GM12878 (cell line): ENCODE measurements at regions not wholly inside any gene's neighbourhood (a gene's known extent, or its start where the extent isn't known, plus 50 kb on each side); places are given as distances from the start of the nearest gene placed in this dataset.

Experiments
- ATAC-seq: fragments of 200-7000 bp; cut with Tn5 transposase; 3 replicates; pipeline ENCODE4 v1.9.1; 2020; ENCODE audit warnings: mild to moderate bottlenecking, moderate library complexity
- BruUV-seq: library from RNA; stranded (reverse); fragments of 400-500 nt; replicated peaks from 2 replicates; lab custom pipeline; 2021; lab: Mats Ljungman, UMichigan
- CTCF ChIA-PET: fragments of 300-600 bp; sonication (Branson Sonifier 250); formaldehyde crosslinking; extraction: SDS; loops from one replicate; lab custom pipeline; 2021; ENCODE audit warnings: inconsistent platforms; lab: Yijun Ruan, JAX
- POLR2A ChIA-PET: fragments of 350-600 bp; formaldehyde crosslinking; extraction: SDS; loops from one replicate; lab custom pipeline; 2021; ENCODE audit warnings: inconsistent platforms; lab: Charles Lee
- RAD21 ChIA-PET: fragments of 300-600 bp; sonication (Branson Sonifier 250); formaldehyde crosslinking; loops from one replicate; lab custom pipeline; 2023; ENCODE audit warnings: antibody characterized with exemption; ENCODE audit not compliant: unreplicated experiment; lab: Charles Lee
- SMC1A ChIA-PET: fragments of 300-600 bp; sonication (Branson Sonifier 250); formaldehyde crosslinking; loops from one replicate; lab custom pipeline; 2023; ENCODE audit not compliant: unreplicated experiment, uncharacterized antibody; lab: Charles Lee
- DNase-seq: peaks from one replicate; pipeline ENCODE4 v3.0.0-alpha.2; 2011; ENCODE audit warnings: low read depth, low spot score
- FAIRE-seq: peaks from 3 replicates; lab custom pipeline; 2011; peaks lifted over from hg19 to GRCh38; lab: Jason Lieb, UNC
- H2AFZ ChIP-seq: 2 replicates; pipeline ENCODE4 v1.6.0; 2011; ENCODE audit warnings: low read depth, low read length, control low read depth; ENCODE audit not compliant: control insufficient read depth
- H3K27ac ChIP-seq: 2 replicates; pipeline ENCODE4 v1.5.1; 2011; ENCODE audit warnings: control low read depth; ENCODE audit not compliant: control insufficient read depth, insufficient read depth
- H3K27me3 ChIP-seq, 2 experiments: replicated peaks in 1 of 2; 2 replicates each; pipeline versions ENCODE4 v1.6.0 to v1.6.1; 2011; ENCODE audit warnings: low read length in 1 of 2; ENCODE audit not compliant: control insufficient read depth in 2 of 2, insufficient read depth in 2 of 2
- H3K36me3 ChIP-seq, 2 experiments: 2 replicates each; pipeline ENCODE4 v1.5.1; 2011; ENCODE audit warnings: low read length in 1 of 2; ENCODE audit not compliant: control insufficient read depth in 2 of 2, insufficient read depth in 2 of 2
- H3K4me1 ChIP-seq: 2 replicates; pipeline ENCODE4 v1.6.1; 2011; ENCODE audit warnings: mild to moderate bottlenecking, low read length, moderate library complexity, mixed read lengths; ENCODE audit not compliant: control insufficient read depth, insufficient read depth
- H3K4me2 ChIP-seq: 2 replicates; pipeline ENCODE4 v1.6.0; 2011; ENCODE audit warnings: control low read depth; ENCODE audit not compliant: control insufficient read depth, insufficient read depth
- H3K4me3 ChIP-seq: fragments of 200-600 bp; sonication (generic); 2 replicates; pipeline ENCODE4 v1.5.1; 2016
- H3K79me2 ChIP-seq: 2 replicates; pipeline ENCODE4 v1.6.0; 2011; ENCODE audit warnings: low read length; ENCODE audit not compliant: control insufficient read depth, insufficient read depth
- H3K9ac ChIP-seq: 2 replicates; pipeline ENCODE4 v1.8.0; 2011; ENCODE audit warnings: low read length, control low read depth, mixed read lengths; ENCODE audit not compliant: control insufficient read depth, insufficient read depth
- H3K9me3 ChIP-seq: replicated peaks from 3 replicates; pipeline ENCODE4 v1.5.1; 2011; ENCODE audit warnings: mild to moderate bottlenecking, low read length; ENCODE audit not compliant: control insufficient read depth, insufficient read depth
- H4K20me1 ChIP-seq: 2 replicates; pipeline ENCODE4 v1.6.0; 2011; ENCODE audit not compliant: control insufficient read depth, insufficient read depth
- ELK1 ChIP-seq: IDR thresholded peaks from 2 replicates; pipeline ENCODE4 v1.6.1; 2012; ENCODE audit warnings: low read depth, low read length, improper control_type of control experiment
- ESRRA ChIP-seq: IDR thresholded peaks from 2 replicates; pipeline ENCODE4 v1.6.1; 2012; ENCODE audit warnings: mild to moderate bottlenecking, low read length, improper control_type of control experiment
- ETV6 ChIP-seq, 2 experiments: fragments of 450-650 bp in 1 of 2; IDR thresholded peaks in 1 of 2; conservative IDR thresholded peaks in 1 of 2; 2 replicates each; pipeline ENCODE4 v1.6.1; 2014; ENCODE audit warnings: antibody characterized with exemption in 1 of 2, borderline replicate concordance in 1 of 2, low read depth in 1 of 2, mild to moderate bottlenecking in 1 of 2, moderate library complexity in 1 of 2
- IKZF2 ChIP-seq, 2 experiments: fragments of 450-650 bp; IDR thresholded peaks; 2 replicates each; pipeline ENCODE4 v1.6.1; 2017; ENCODE audit warnings: mild to moderate bottlenecking in 2 of 2, moderate library complexity in 2 of 2
- JUND ChIP-seq: IDR thresholded peaks from 2 replicates; pipeline ENCODE4 v1.6.1; 2012; ENCODE audit warnings: low read depth, mild to moderate bottlenecking, low read length, improper control_type of control experiment, moderate library complexity
- KLF5 ChIP-seq: fragments of 450-650 bp; IDR thresholded peaks from 2 replicates; pipeline ENCODE4 v1.6.1; 2014; ENCODE audit warnings: mild to moderate bottlenecking; ENCODE audit not compliant: partially characterized antibody
- MAX ChIP-seq: IDR thresholded peaks from 2 replicates; pipeline ENCODE4 v1.6.1; 2012; ENCODE audit warnings: low read depth, low read length, improper control_type of control experiment
- NFYB ChIP-seq: IDR thresholded peaks from 2 replicates; pipeline ENCODE4 v1.6.1; 2011; ENCODE audit warnings: low read depth, mild to moderate bottlenecking, low read length, improper control_type of control experiment, moderate library complexity; ENCODE audit not compliant: insufficient read depth
- NR2F1 ChIP-seq: fragments of 450-650 bp; conservative IDR thresholded peaks from 2 replicates; pipeline ENCODE4 v1.6.1; 2017; ENCODE audit warnings: mild to moderate bottlenecking
- SMAD1 ChIP-seq: fragments of 450-650 bp; IDR thresholded peaks from 2 replicates; pipeline ENCODE4 v1.6.1; 2018; ENCODE audit warnings: mild to moderate bottlenecking, low read depth; ENCODE audit not compliant: partially characterized antibody
- SUZ12 ChIP-seq: fragments of 200-600 bp; sonication (generic); IDR thresholded peaks from one replicate; pipeline ENCODE4 v1.6.1; 2018; ENCODE audit warnings: antibody characterized with exemption, mild to moderate bottlenecking; ENCODE audit not compliant: unreplicated experiment
- ZNF274 ChIP-seq: IDR thresholded peaks from one replicate; pipeline ENCODE4 v1.8.0; 2011; ENCODE audit not compliant: insufficient read length, insufficient read depth
- WGBS: methylation state at CpG from one replicate; pipeline ENCODE4 v1.1.6; 2016; ENCODE audit warnings: low lambda C conversion rate; ENCODE audit not compliant: insufficient replicate concordance, insufficient coverage; ENCODE audit errors: missing lambda C conversion rate; 5-methylcytosine and 5-hydroxymethylcytosine counted together
- in situ Hi-C: fragments of 300-500 bp; cut with MboI; formaldehyde crosslinking; loops from 9 replicates; pipeline ENCODE4 v1.14.3; 2018; ENCODE audit warnings: mixed read lengths
- intact Hi-C: fragments of 100-400 bp; cut with micrococcal nuclease; formaldehyde crosslinking; loops from one replicate; pipeline ENCODE4 v1.14.2; 2022; ENCODE audit not compliant: unreplicated experiment
- TF ChIP-seq, protein P1 (sequence below): fragments of 450-650 bp; formaldehyde crosslinking; IDR thresholded peaks from 2 replicates; pipeline ENCODE4 v1.4.0; 2020; ENCODE audit warnings: mild to moderate bottlenecking, moderate library complexity
- TF ChIP-seq, protein P2 (sequence below): IDR thresholded peaks from 2 replicates; pipeline ENCODE4 v1.6.1; 2011; ENCODE audit warnings: low read depth, mild to moderate bottlenecking, low read length, moderate library complexity, borderline replicate concordance; ENCODE audit errors: extremely low read depth

DNA sequence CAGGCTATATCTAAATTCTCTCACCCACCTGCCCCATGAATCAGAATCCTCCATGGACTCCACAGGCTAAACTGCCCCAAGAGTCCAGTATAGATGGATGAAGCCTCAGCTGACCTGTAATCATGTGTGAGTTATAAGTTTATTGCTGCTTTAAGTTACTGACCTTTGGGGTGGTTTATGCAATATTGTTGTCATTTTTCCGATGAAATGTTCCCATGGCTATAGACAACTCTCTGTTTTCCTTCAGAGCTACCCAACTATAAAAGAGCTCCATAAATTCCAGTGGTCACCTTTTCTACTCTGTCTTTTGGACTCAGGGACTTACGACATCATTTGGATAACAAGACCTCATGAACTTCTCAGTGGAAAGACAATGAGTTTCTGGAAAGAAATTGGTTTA is 212.1 kb downstream of the BMP2 start (continued):
- TF ChIP-seq, protein P1, sequence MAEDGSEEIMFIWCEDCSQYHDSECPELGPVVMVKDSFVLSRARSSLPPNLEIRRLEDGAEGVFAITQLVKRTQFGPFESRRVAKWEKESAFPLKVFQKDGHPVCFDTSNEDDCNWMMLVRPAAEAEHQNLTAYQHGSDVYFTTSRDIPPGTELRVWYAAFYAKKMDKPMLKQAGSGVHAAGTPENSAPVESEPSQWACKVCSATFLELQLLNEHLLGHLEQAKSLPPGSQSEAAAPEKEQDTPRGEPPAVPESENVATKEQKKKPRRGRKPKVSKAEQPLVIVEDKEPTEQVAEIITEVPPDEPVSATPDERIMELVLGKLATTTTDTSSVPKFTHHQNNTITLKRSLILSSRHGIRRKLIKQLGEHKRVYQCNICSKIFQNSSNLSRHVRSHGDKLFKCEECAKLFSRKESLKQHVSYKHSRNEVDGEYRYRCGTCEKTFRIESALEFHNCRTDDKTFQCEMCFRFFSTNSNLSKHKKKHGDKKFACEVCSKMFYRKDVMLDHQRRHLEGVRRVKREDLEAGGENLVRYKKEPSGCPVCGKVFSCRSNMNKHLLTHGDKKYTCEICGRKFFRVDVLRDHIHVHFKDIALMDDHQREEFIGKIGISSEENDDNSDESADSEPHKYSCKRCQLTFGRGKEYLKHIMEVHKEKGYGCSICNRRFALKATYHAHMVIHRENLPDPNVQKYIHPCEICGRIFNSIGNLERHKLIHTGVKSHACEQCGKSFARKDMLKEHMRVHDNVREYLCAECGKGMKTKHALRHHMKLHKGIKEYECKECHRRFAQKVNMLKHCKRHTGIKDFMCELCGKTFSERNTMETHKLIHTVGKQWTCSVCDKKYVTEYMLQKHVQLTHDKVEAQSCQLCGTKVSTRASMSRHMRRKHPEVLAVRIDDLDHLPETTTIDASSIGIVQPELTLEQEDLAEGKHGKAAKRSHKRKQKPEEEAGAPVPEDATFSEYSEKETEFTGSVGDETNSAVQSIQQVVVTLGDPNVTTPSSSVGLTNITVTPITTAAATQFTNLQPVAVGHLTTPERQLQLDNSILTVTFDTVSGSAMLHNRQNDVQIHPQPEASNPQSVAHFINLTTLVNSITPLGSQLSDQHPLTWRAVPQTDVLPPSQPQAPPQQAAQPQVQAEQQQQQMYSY (CRISPR knock-in tag) = no peak
- no peak for TF ChIP-seq MAX

- FAIRE-seq (no peak), ATAC-seq (peak; percentile 52), DNase-seq (no peak)
- SMC1A ChIA-PET = interaction anchor here (0.9 to 3.2 kb wide), 12 partner anchors 15 to 365 kb away, joined by 3 to 12 read pairs (median 3); no protein-coding TSS in a partner anchor
- no TSS peak for BruUV-seq
- Histone ChIP-seq H3K9ac (no peak overlapping the region), H3K27me3 (no peaks in the 10 kb centered on the region; a peak in 1 of 4 replicates), H3K9me3 (no peaks in the 10 kb centered on the region), H3K4me2 (no peak overlapping the region), H3K79me2 (no peaks in the 10 kb centered on the region), H2AFZ (no peak overlapping the region), H3K27ac (no peak overlapping the region), H3K4me3 (no peak overlapping the region), H3K4me1 (no peaks in the 10 kb centered on the region), H4K20me1 (no peaks in the 10 kb centered on the region), H3K36me3 (no peaks in the 10 kb centered on the region)
- RAD21 ChIA-PET = interaction anchor here (1.2 kb wide), 1 partner anchor 69 kb away, joined by 4 read pairs; no protein-coding TSS in a partner anchor
- CTCF ChIA-PET = interaction anchor here (1.2 kb wide), 1 partner anchor 39 kb away, joined by 3 read pairs; no protein-coding TSS in a partner anchor
- WGBS = 5% methylated on average over 2 of the region's 2 CpGs
- in situ Hi-C loops = no loop called here
- POLR2A ChIA-PET = interaction anchor here (1.0 kb wide), 2 partner anchors 19 to 934 kb away, joined by 3 read pairs; no protein-coding TSS in a partner anchor
- intact Hi-C loops = no loop called here
- TF ChIP-seq ETV6 (conservative IDR thresholded peaks at IDR 0.05 in 1 of 2, IDR thresholded peaks at IDR 0.05 in 1 of 2; ENCODE audit: borderline replicate concordance in 1 of 2, low read depth in 1 of 2) (no peak), IKZF2 (IDR thresholded peaks at IDR 0.05) (no peak), JUND (no peak), ZNF274 (no peak), ESRRA (no peak), ELK1 (no peak), KLF5 (no peak), NFYB (no peak), NR2F1 (no peak), SUZ12 (no peak), SMAD1 (no peak)
- TF ChIP-seq, protein P2, sequence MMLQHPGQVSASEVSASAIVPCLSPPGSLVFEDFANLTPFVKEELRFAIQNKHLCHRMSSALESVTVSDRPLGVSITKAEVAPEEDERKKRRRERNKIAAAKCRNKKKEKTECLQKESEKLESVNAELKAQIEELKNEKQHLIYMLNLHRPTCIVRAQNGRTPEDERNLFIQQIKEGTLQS = no peak
Measured at GRCh38 chr20:6993011-6993410, 225.5 kb downstream of the BMP2 start.
